GM21360 (cell line): ENCODE measurements at regions not wholly inside any gene's neighbourhood (a gene's known extent, or its start where the extent isn't known, plus 50 kb on each side); places are given as distances from the start of the nearest gene placed in this dataset.
"Not testable (repeated sequence)": the region's sequence is repeated elsewhere in the genome, so short reads cannot be mapped to it uniquely, and the experiment has no call there.

Experiments used
- ATAC-seq: cut with Tn5 transposase; IDR thresholded peaks from one replicate; pipeline ENCODE4 v1.9.1; 2021; ENCODE audit warnings: mild to moderate bottlenecking, moderate library complexity; ENCODE audit not compliant: unreplicated experiment

GRCh38 chr11:45411228-45411946, 125.2 kb upstream of the SYT13 start:
- ATAC-seq, result no peak

- ATAC-seq, result no peak
Measured at GRCh38 chr11:45410391-45411227, 124.5 kb upstream of the SYT13 start.

GRCh38 chr11:45409587-45409986, 123.4 kb upstream of the SYT13 start:
- no peak for ATAC-seq

DNA sequence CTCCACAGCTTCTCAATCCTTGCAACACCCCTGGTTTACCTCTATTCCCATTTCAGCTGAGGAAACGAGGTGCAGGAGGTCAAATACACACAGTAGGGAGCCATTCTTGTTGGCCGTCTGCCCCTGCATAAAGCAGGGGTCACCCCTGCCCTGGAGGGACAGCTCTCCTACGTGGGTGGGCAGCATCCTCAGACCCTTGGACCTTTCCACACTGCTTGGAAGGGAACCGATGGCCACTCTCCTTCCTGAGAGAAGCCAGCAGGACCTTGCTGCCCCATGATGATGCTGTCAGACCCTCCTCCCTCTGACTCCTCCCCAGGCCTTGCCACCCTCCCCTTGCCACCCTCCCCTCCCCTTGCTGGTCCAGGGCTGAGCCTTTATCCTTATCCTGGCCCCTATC, 121.1 kb upstream of the SYT13 start:
- no peak for ATAC-seq

GRCh38 chr11:45405916-45406670, 120.0 kb upstream of the SYT13 start:
- ATAC-seq, result no peak

DNA sequence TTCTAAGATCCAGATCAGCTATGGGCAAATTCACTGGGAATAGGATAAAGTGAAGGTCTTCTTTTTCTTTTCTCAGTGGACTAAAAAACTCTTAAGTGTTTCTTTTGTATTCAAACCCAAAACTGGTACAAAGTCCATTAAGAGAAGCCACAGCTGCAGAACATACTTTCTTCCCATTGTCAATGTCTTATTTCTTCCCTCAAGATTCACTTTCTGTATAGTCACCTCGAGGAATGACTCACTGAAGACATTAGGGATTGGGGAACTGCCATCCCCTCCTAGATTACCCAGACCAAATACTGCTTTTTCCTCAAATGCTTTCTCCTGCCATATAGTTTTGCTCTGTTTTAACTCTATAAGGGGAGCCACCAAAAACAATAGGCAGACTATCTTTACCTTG, 117.4 kb upstream of the SYT13 start:
- ATAC-seq, result not testable (repeated sequence)

DNA sequence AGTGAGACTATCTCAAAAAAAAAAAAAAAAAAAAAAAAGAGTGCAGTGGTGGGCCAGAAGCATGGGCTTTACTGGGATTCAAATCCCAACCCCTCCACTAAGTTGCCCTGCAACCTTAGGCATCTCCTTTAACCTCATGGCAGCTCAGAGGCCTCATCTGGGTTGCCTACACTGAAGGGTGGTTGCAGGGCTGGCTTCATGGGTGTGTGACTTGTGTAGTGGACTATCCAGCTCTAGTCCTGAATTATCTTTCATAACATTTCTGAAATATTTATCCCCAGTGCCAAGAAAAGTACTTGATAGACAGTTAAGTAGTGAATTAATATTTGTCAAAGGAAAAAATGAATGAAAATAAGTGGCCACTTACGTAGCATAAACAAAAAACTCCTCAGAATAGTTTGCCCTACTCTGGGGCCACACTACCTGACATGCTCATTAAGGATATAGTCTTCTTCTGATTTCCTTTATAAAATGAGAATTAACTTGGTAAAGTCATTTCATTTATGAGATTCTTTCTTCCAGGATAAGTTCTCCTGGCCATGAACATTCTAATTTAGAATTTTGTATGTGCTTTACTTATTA, 116.0 kb upstream of the SYT13 start:
- no peak for ATAC-seq

GRCh38 chr11:45400591-45400990, 114.5 kb upstream of the SYT13 start:
- no peak for ATAC-seq

- no peak for ATAC-seq
Measured at GRCh38 chr11:45399166-45399565, 113.0 kb upstream of the SYT13 start.

GRCh38 chr11:45398325-45398724, 112.2 kb upstream of the SYT13 start:
- no peak for ATAC-seq

DNA sequence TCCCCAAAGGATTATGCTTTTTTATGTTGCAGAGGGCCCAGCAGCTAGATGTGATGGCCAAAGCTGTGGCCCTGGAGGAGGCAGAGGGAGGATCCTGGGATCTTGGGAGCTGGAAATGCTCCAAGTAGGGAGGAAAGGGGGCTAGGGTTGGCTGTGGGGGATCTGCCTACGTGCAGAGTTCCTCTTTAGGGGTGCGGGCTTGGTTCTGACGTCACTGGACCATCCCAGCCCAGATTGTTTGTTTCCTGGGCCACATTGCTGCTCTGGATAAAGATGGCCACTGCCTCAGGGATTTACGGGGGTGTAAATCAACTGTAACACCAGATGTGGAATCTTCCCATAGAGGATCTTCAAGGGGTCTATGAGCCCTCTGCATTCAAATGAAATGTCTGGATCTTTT, 110.3 kb upstream of the SYT13 start:
- no peak for ATAC-seq

DNA sequence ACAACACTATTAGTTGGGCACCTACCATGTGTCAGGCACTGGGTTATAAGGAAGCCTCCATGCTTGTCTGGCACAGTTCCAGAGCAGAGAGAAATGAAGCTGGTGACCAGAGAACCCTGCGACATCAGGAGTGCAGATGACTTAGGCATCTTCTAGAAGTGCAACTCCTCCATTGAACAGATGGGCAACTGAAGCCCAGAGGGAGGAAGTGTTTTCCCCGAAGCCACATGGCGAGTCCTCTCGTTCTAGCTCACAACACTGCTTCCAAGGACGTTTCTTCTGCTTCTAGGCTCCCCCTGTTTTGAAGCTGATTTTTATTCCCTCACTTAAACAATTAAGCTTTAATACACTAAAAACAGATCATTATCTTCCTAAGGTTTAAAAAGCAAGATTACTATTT, 109.8 kb upstream of the SYT13 start:
- ATAC-seq, result no peak

DNA sequence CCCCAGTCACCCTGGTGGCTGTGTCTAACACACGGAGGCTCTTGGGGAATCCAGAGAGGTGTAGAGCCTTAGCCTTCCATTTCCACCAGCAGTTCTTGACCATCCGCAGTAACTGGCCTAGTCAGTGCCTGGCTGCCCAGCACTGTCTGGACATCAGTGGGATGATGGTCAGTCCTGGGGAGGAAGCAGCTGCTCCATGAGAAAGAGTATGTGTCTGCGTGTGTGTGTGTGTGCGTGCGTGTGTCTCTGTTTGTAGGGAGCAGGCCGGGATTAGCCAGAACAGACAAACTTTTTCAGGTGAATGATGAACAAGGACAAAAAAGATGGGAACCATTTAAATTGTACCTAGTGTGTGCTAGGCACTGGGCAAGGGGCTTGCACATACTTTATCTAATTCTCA, 109.3 kb upstream of the SYT13 start:
- no peak for ATAC-seq

DNA sequence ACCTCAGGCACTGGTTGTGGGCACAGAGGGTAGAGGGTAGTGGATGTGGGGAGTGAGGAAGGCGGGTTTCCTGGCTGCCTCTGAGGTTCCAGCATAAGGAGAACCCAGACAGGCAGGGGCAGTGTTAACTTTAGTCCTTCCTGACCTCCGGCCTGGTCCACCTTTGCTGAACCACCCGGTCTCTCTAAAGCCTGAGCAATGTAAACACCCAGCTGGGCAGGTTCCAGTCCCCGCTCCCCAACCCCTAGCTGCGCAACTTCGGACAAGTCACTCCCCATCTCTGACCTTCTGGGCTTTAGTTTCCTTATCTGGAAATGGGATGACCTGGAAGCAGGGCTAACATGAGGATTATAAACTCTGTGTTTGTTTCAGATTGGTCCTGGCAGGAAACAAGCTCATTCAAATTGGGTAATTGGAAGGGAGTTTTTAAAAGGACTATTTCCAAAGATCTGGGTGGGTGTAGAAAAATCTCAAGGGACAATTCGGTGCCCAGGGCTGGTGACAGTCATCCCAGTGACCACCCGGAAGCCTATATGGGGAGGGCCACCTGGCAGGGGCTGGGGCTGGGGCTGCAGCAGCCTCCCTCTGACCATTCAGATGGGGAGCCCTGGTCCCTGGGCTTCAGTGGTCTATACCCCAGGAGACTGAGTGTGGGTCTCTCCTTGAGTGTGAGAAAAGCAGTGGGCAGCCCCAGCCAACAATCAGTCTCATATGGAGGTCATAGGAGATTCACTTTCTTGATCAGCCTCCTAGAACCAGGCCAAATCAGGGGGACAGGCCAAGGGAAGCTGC, 108.3 kb upstream of the SYT13 start:
- ATAC-seq, result no peak

GRCh38 chr11:45393826-45394225, 107.7 kb upstream of the SYT13 start:
- ATAC-seq, result no peak

GRCh38 chr11:45393334-45393733, 107.2 kb upstream of the SYT13 start:
- no peak for ATAC-seq

DNA sequence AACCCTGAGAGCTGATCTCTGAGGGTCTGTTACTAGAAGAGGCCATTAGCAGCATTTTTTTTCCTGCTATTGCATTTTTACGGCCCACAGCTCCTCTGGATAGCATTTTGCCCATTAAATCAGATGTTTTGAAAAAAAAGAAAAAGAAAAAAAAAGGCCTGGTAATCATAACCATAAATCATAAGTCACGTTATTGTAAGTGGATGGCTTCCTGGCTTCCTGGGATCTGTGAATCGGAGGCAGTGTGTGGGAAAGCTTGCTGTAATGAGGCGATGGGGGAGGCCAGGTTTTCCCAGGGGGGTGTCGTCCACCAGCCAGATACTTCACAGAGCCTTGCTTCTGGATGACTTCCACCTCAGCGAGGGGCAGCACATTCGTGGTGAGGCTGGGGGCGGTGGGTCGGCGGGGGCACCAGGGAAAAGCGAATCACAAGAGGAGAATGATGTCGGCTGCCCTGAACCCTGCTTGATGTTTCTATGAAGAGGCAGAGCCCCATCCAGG, 106.5 kb upstream of the SYT13 start:
- no peak for ATAC-seq

GRCh38 chr11:45392154-45392553, 106.0 kb upstream of the SYT13 start:
- ATAC-seq, result no peak

GRCh38 chr11:45391168-45391850, 105.2 kb upstream of the SYT13 start:
- ATAC-seq, result no peak

- ATAC-seq, result no peak
Measured at GRCh38 chr11:45390407-45390806, 104.3 kb upstream of the SYT13 start.
